ENCODE measurements at regions not wholly inside any gene's neighbourhood (a gene's known extent, or its start where the extent isn't known, plus 50 kb on each side); places are given as distances from the start of the nearest gene placed in this dataset.

- no peak for DNase-seq (ENCODE audit: low read depth)
- no peak for TF ChIP-seq CTCF (IDR thresholded peaks at IDR 0.05; ENCODE audit: control insufficient read depth, extremely low read depth, insufficient read depth)
- H3K4me3 ChIP-seq (ENCODE audit: low read depth, low read length), result no peak overlapping the region
Measured at GRCh38 chr15:98556321-98556720, 92.0 kb upstream of the IGF1R start.

DNA sequence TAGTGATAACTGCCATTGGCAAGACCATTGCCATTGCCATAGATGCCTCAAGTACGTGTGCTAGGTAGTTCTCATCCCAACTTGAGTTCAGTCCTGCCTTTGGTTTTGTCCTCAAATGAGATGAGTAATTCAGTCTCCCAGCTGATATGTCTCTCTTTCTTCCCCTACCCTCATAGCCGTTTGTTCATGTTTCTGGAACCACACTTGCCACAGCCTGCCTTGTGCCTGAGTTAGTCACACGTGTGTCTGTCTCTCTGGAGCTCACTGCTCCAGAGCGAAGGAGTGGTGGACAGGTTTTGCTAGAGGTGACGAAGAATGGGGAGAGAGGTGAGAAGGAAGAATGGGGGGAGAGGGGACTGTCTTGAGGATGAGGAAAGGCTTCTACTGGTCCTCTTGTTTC is 88.0 kb upstream of the IGF1R start:
- no peak for DNase-seq (ENCODE audit: low read depth)

DNA sequence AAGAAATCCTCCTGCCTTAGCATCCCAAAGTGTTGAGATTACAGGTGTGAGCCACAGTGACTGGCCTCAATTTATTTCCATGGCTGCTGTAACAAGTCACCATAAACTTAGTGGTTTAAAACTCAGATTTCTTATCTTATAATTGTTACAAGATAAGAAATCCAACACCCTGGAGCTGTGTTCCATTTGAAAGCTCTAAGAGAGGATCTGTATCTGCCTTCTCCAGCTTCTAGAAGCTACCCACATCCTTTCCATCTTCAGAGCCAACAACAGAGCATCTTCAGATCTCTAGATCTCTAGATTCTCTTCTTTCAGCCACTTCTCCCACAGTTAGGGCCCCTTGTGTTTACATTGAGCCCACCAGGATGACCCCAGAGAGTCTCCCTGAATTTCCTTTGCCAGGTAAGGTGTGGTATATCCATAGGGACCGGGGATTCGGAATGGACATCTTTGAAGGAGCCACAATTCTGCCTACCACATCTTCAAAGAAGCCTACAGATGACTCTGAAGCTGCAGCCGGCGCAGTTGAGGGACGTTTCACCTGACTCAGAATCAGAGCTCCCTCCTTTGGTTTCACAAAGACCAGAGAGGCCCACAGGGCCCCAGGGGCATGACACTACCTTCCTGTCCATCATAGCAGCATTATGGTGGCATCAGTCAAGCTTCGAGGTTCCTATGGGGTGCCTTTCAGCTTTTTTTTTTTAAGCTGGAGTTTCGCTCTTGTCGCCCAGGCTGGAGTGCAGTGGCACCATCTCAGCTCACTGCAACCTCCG is 87.0 kb upstream of the IGF1R start:
- DNase-seq (ENCODE audit: low read depth), result no peak
- H3K4me3 ChIP-seq (ENCODE audit: low read depth, low read length), result no peak overlapping the region
- no peak for TF ChIP-seq CTCF (IDR thresholded peaks at IDR 0.05; ENCODE audit: control insufficient read depth, extremely low read depth, insufficient read depth)

More for the DNA sequence above, 88.0 kb upstream of the IGF1R start:
- no peak for TF ChIP-seq CTCF (IDR thresholded peaks at IDR 0.05; ENCODE audit: control insufficient read depth, extremely low read depth, insufficient read depth)
- H3K4me3 ChIP-seq (ENCODE audit: low read depth, low read length), result no peak overlapping the region

- DNase-seq (ENCODE audit: low read depth), result no peak
- no peak for TF ChIP-seq CTCF (IDR thresholded peaks at IDR 0.05; ENCODE audit: control insufficient read depth, extremely low read depth, insufficient read depth)
- H3K4me3 ChIP-seq (ENCODE audit: low read depth, low read length), result no peak overlapping the region
Measured at GRCh38 chr15:98562331-98562937, 85.9 kb upstream of the IGF1R start.

DNA sequence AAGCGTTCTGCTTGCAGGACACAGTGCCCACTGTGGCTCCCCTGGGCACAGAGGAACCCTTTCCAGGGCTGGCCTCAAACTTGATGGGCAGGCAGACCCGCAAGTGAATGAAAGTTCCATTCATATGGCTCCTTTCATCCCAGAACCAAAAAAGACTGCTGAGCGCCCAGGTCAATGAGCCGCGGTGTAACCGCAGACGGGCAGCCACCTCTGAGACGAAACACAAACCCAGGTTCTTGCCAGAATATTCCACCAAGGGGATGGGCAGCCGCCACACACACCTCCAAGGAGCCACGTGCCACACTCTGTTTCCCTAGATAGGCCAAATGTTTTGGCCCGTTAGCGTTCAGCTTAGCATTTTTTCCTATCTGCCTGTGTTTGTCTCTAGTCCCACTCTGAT is 82.8 kb upstream of the IGF1R start:
- no peak for TF ChIP-seq CTCF (IDR thresholded peaks at IDR 0.05; ENCODE audit: control insufficient read depth, extremely low read depth, insufficient read depth)
- no peak overlapping the region for H3K4me3 ChIP-seq (ENCODE audit: low read depth, low read length)
- DNase-seq (ENCODE audit: low read depth), result no peak

- TF ChIP-seq CTCF (IDR thresholded peaks at IDR 0.05; ENCODE audit: control insufficient read depth, extremely low read depth, insufficient read depth), result no peak
- no peak overlapping the region for H3K4me3 ChIP-seq (ENCODE audit: low read depth, low read length)
- no peak for DNase-seq (ENCODE audit: low read depth)
Measured at GRCh38 chr15:98567951-98568350, 80.4 kb upstream of the IGF1R start.

Measured in LNCaP clone FGC (cell line).